C4-2B (cell line): ENCODE measurements at regions not wholly inside any gene's neighbourhood (a gene's known extent, or its start where the extent isn't known, plus 50 kb on each side); places are given as distances from the start of the nearest gene placed in this dataset.

Experiments
- ZFX ChIP-seq: fragments of 450-650 bp; IDR thresholded peaks from 2 replicates; pipeline ENCODE4 v1.6.1; 2017
- TF ChIP-seq, protein P1 (sequence below): fragments of 450-650 bp; conservative IDR thresholded peaks from 2 replicates; pipeline ENCODE4 v1.5.1; 2017; ENCODE audit warnings: mild to moderate bottlenecking

DNA sequence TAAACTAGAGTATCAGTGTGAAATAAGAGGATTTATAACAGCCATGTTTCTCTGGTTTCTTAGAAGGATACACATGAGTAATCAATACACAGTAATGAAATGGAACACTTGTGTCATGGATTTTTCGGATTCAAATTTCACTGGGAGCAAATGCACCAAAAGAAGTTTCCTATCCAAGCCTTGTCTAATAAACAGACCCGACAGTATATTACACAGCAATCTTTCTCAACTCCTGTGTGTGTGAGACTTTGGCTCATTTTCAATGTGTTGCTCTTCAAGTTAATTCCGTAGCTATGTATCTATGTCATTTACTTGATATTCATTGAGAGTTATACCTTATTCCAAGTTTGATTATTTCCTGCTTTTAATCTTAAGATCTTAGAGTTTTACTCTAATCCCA is 930.2 kb downstream of the MAT2B start:
- TF ChIP-seq, protein P1, sequence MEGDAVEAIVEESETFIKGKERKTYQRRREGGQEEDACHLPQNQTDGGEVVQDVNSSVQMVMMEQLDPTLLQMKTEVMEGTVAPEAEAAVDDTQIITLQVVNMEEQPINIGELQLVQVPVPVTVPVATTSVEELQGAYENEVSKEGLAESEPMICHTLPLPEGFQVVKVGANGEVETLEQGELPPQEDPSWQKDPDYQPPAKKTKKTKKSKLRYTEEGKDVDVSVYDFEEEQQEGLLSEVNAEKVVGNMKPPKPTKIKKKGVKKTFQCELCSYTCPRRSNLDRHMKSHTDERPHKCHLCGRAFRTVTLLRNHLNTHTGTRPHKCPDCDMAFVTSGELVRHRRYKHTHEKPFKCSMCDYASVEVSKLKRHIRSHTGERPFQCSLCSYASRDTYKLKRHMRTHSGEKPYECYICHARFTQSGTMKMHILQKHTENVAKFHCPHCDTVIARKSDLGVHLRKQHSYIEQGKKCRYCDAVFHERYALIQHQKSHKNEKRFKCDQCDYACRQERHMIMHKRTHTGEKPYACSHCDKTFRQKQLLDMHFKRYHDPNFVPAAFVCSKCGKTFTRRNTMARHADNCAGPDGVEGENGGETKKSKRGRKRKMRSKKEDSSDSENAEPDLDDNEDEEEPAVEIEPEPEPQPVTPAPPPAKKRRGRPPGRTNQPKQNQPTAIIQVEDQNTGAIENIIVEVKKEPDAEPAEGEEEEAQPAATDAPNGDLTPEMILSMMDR: no peak
- TF ChIP-seq ZFX: no peak
